T-helper 2 cell treated with Interferon-gamma antibody and Interleukin-4, amounts not matched to agents 100 ng/mL and 5 ng/mL, for 36 hours (primary cell): ENCODE measurements at regions not wholly inside any gene's neighbourhood (a gene's known extent, or its start where the extent isn't known, plus 50 kb on each side); places are given as distances from the start of the nearest gene placed in this dataset.
"Not testable (repeated sequence)": the region's sequence is repeated elsewhere in the genome, so short reads cannot be mapped to it uniquely, and the experiment has no call there.

Source experiments
- intact Hi-C: fragments of 100-400 bp; cut with micrococcal nuclease; formaldehyde crosslinking; loops from one replicate; pipeline ENCODE4 v1.15.1; 2023

DNA sequence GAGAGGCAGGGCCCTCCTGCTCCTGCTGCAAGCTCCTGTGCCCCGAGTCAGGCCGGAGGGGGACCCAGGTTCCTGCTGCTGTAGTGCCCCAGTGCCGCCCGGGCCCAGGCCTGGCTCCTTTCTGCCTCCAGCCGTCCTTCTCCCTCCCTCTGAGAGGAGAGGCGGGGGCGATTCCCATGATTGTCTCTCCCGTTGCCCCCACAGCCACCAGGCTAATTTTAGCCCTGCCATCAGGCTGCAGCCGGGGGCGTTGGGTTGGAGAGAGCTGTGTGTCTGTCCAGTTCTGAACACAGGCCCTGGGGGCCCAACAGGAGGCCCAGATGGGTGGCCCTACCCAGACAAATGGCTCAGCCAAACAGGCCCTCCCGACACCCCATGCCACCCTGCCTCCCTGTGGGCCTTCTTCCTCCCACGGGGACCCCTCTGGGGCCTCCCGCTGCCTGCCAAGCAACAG, 214.8 kb downstream of the TBC1D2B start:
- intact Hi-C loops: no loop called here

DNA sequence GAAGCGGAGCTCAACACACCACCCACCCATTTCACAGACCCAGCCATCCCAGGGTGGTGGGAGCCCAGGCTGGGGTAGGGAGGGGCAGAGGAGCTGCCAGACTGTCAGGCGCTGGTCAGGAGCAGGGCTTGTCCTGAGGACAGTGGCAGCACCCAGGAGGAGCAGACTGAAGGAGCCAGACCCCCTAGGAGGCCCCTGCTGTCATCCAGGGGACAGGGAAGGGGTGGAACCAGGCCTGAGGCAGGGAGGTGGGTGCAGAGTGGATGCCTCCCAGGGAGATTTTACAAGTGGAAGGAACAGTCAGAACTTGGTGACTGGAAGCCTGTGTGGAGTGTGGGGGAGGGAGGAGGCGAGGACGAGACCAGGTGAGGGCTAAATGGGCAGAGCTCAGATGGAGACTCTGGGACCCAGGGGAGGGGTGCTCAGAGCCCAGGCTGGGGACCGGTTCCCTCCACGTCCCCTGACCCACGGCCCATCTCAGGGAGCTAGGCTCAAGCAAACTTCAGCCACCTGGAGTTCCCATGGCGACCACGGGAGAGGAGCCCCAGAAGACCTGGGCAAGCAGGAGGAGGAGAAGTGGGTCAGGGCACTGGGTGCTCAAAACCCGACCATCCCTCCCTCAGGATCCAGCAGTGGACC, 215.4 kb downstream of the TBC1D2B start:
- intact Hi-C loops: not testable (repeated sequence)

DNA sequence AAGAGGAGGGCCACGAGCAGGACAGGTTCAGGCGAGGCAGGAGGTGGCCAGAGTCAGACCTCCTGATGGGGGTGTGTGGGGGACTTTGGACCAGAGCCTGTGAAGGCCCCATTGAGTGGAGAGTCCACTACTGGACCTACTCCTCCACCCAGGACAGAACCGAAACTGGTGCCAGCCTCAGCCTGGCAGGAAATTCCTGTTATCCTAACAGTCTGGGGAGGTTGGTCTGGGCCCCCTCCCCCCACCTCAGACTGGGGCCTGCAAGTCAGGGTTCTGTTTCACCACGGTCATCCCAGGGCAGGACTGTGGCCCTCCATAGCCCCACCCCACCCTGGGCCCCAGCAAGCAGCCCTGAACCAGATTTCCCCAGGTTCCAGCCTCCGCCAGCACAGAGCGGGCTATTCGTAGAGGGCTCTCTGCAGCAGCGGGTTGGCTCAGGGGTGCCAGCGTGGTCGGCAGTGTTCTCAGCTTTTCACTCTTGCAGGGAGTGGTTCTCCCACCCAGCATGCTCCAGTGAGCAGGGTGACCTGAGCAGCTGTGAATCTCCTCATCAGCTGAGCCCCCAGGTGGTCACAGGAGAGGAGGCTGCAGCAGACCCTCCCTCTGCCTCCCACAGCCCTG, 217.3 kb downstream of the TBC1D2B start:
- intact Hi-C loops: no loop called here

DNA sequence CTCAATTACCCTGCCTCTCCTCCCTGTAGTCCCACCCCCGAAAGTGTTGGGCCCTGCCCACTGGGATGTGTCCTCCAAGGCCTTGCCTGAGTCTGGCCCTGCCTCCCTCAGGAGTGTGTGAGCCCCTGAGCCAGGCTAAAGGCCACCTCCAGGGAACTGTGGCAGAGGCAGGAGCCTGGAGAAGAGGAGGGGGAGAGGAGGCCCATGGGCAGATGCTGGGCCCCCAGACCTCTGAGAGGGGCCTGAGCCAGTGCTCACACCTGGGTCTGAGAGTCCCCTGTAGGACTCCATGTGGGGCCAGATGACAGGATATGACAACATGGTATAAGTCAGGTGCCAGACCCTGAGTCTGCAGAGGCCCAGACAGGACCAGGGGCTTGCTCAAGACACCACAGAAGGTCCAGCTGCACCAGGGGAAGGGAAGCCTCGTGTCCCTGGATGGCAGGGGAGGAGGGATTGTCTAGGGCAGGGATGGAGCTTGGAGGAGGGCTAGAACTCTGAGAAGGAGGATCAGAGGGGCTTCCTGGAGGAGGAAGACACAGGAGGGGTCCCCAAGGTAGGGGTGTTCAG, 217.9 kb downstream of the TBC1D2B start:
- intact Hi-C loops: no loop called here

DNA sequence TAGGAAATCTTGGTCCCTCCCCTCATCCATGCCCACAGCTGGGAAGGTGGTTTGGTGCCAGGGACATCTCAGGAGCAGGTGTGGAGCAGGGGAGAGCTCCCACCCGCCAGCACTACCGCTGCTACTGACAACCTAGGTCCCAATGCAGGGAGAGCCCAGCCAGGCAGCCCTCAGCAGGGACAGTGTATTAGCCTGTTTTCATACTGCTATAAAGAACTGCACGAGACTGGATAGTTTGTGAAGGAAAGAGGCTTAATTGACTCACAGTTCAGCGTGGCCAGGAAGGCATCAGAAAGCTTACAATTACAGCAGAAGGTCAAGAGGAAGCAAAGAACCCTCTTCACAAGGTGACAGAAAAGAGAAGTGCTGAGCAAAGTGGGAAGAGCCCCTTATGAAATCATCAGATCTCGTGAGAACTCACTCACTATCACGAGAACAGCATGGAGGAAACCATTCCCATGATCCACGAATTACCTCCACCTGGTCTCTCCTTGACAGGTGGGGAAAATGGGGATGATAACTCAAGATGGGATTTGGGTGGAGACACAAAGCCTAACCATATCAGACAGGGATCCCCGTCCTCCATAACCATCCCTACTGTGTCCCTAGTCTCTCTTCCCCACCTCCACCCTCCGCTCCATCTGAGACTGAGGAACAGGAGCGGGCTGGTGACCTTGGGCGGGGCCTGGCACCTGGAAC, 218.6 kb downstream of the TBC1D2B start:
- intact Hi-C loops: no loop called here

DNA sequence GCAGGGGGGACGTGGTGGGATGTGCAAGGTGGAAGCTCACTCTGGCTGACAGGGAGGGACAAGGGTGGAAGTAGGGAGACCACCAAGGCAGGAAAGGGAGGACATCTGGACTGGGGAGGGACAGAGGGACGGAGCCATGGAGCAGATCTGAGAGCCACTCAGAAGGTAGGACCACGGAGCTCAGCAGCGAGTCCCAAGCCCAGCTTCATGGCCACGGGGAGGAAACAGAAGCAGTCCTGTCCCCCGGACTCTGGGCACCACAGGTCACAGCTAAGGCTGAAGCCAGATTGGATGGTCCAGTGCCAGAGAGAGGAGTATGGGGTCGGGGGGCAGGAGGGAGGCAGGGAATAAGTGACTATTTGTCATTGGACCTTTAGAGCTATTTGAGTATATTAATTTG, 220.1 kb downstream of the TBC1D2B start:
- intact Hi-C loops: no loop called here

DNA sequence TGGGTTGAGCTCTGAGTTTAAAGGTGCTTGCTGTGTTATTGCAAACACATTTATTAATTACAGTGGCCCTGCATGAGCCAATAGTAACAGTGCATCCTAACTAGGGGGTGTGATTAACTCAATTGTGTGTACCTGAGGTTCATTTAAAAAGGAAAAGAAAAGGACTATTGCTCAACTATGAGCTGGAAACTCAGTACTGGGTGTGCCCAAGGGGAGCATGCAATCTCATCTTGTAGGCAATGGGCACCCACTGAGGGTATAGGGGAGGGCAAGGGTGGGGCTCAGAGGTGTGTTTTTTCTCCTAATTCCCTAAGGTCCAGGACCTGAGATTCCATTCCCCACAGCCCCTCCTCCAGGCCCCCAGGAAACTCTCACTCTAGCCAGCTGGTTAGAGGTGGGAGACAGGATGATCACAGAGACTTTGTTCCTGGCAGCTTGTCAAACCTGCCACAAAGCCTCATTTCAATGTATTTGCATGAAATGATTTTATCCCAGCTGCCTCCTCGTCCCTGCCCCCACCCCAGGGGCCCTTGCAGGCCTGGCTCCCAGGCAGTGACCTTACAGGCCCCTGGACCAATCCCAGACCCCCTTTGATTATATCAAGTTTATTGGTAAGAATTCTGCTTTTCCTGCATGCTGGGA, 220.7 kb downstream of the TBC1D2B start:
- intact Hi-C loops: no loop called here

DNA sequence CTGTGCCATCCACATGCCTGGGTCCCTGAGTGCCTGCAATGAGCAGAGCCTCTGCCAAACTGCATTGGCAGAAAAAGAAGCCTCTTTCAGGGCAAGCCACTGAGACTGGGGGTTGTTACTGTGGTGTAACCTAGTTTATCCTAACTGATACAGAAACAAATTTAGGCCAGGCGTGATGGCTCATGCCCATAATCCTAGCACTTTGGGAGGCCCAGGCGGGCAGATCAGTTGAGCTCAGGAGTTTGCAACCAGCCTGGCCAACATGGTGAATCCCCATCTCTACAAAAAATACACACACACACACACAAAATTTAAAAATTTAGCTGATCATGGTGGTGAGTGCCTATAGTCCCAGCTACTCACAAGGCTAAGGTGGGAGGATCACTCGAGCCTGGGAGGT, 221.6 kb downstream of the TBC1D2B start:
- intact Hi-C loops: no loop called here

DNA sequence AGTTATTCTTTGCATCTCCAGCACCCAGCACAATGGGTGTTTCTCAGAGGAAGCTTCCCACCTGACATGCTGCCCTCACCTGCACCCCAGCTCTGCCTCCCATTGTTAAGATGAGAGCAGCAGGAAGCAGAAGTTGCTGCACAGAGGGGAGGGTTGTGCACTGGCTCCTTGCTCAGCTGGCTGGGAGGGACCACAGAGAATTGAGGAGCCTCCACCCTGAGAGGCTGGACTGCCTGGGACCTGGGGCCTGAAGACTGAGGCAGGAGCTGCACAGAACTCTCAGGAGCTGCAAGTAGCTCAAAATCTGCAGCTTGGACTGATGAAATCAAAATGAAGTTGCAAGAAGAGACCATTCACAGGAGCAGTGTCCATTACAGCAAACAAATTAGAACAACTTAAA, 222.3 kb upstream of the LINGO1 start:
- intact Hi-C loops: no loop called here

DNA sequence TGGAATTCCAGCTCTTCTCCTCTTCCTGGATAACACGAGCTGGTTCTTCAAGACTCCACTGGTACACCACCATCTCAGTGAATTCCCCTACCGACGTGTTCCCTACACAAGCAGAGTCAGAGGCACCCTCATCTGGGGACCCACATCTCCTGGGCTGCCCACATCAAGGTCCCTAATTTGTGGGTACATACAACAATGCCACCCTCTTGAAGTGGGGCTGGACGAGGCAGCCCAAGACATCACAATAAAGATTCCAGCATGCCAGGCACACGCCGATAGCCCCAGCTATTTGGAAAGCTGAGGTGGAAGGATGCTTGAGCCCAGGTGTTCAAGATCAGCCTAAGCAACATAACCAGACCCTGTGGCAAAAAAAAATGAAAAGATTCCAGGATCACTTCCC, 221.2 kb upstream of the LINGO1 start:
- intact Hi-C loops: no loop called here

DNA sequence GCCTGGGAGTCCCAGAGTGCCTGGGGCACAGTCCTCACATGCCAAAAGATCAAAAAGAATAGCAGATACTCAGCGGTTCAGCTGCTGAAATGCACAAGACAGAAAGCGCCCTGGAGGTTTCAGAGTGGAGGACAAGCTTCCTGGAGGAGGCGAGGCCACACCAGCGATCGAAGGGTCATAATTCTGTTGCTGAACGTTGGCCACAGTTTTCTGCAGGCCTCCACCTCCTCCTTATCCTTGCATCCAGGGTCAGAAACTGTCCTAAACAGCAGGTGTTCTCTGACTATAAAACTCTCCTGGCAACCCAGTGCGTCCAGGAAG, 220.3 kb upstream of the LINGO1 start:
- intact Hi-C loops: no loop called here

DNA sequence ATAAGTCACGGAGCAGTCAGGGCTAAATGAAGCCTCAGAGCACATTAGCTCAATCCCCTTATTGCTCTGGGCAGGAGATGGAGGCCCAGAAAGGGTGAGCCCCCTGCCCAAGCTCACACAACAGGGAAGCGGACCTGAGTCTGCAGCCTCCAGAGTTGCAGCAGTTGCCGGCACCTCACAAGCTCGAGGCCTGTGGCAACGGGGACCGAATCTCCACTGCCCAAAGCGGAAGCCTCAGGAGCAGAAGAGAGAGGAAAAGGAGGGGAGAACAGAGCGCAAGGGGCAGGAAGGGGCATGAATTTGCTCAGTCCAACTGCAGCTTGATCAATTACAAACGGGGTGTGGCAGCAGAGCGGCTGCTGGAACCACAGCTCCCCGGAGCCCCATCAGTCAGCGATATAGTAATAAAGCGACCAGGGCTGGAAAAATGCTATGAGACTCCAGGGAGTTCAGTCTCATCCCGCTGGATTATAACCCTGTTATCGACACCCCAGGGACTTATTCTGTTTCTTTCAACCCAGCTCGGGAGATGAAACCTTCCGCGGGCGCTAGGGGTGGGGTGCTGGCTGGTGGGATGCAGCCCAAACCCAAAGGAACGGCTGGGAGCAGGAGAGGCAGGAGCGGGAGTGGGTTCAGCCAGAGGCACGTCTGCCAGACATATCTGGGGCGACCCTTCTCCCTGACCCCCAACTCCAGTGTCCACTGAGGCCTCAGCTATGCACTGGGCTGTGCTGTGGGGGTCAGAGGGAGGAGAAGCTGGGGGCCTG, 219.7 kb upstream of the LINGO1 start:
- intact Hi-C loops: no loop called here

DNA sequence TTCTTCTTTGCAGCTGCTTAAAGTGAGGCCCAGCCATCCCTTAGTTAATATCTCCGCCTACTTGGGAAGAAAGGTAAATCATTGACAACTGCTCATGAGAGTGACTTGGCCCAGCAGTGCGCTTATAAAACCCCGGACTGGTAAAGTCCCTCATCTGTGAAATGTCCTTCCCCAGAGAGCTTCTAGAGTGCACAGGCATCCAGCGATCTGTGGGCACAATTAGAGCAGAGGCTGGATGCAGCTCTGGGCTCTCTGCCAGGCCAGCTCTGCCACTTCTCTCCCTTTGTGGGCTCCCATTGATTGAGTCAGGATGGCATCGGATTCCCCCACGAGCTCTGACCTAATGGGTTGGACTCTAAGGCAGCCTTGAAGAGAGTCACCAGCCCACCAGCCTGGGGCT, 219.0 kb upstream of the LINGO1 start:
- intact Hi-C loops: no loop called here

DNA sequence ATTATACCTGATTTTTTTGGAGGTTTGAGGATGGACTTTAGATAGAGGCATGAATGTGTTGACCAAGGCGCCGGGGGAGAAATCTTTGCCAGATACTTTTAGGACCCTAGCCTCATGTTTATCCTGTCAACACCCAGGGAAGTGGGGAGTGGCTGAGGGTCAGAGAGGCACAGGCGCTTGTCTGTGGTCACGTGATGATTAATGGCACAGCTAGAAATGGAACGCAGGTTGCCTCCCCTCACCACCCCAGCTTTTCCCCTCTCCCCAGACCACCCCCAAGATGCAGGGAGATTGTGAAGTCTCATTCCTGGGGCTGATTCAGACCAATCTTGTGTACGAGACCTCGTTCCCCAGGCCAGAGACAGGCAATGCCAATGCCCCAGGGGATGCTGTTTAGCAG, 218.4 kb upstream of the LINGO1 start:
- intact Hi-C loops: no loop called here

DNA sequence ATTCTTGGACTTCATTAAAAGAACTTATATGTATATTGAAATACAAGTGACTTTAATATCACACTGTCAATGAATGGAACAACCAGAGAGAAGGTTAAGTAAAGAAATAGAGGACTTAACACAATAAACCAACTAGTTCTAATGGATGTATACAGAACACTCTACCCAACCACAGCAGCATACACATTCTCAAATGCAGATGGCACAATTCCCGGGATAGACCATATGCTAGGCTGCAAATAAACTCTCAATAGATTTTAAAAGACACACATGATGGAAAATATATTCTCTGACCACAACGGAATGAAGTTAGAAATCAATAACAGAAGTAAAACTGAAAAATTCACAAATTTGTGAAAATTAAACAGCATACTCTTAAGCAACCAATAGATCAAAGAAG, 214.3 kb upstream of the LINGO1 start:
- intact Hi-C loops: no loop called here

DNA sequence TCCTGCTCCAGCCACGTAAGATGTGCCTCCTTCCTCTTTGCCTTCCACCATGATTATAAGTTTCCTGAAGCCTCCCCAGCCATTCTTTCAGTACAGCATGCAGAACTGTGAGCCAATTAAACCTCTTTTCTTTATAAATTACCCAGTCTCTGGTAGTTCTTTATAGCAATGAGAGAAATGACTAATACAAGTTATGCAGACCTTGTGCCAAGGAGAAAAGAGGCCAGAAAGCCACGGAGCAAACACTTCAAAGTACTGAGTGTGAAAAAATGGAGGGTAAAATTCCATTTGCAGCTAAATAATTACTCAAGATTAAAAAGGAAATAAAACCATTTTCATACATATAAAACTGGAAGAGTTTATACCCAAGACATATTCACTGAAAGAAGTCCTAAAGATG, 213.6 kb upstream of the LINGO1 start:
- intact Hi-C loops: no loop called here

DNA sequence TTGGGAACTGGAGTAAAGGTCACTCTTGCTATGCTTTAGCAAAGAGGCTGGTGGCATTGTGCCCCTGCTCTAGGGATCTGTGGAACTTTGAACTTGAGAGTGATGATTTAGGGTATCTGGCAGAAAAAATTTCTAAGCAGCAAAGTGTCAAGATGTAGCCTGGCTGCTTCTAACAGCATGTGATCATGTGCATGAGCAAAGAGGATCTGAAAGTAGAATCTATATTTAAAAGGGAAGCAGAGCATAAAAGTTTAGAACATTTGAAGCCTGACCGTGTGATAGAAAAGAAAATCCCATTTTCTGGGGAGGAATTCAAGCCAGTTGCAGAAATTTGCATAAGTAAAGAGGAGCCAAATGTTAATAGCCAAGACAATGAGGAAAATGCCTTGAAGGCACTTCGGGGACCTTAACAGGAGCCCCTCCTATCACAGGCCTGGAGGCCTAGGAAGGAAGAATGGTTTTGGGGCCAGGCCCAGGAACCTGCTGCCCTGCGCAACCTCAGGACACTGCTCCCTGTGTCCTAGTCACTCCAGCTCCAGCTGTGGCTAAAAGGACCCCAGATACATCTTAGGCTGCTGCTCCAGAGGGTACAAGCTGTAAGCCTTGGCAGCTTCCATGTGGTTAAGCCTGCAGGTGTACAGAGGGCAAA, 212.2 kb upstream of the LINGO1 start:
- intact Hi-C loops: no loop called here

DNA sequence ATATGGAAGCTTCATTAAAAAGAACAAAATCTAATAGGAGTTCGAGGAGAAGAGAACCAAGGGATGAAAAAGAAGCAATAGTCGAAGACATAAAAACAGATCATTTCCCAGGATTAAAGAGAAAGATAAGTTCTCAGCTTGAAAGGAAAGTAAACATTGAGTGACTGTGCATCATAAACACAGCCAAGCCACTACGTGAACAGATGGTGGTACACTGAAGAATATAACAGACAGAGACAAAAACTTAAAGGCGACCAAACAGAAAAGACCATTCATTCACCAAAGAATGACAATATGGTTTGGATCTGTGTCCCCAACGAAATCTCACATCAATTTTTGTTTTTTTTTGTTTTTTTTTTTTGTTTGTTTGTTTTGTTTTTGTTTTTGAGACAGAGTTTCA, 210.8 kb upstream of the LINGO1 start:
- intact Hi-C loops: no loop called here

DNA sequence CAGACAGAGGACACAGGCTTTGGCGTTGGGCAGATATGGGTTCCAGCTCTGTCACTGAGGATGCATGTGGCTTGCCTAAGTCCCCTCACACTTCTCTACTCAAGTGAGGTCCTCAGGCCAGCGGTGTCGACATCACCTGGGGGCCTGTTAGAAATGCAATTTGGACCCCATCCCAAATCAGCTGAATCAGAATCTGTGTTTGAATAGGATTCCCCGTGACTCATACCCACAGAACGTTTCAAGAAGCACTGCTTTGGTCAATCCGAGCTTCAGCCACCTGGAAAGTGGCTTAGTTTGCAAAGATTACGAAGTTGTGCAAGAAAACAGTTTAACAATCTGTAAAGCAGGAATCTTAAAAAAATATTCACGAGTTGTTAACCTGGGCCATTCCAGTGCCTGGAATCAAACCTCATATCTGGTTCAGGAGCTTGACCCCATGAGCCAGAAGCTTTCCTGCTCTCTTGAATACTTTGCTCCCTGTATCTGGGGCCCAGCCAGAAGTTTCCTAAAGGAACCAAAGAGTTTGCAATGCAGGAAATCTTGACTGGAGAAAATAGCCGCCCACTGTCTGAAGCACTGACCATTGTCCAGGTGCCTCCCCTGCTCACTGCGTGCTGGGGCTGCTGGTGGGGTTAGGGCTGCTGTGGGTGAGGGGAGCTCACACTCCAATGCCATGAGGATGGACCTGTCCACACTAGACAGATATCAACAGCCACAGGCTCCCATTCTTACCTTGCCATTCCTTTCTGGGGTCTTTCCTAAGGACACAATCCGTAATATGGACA, 208.5 kb upstream of the LINGO1 start:
- intact Hi-C loops: no loop called here
